Hematopoietic multipotent progenitor cell treated with erythropoietin and hydrocortisone succinate and interleukin-3 and kit ligand, for 8 days (in vitro differentiated cells): ENCODE measurements at regions not wholly inside any gene's neighbourhood (a gene's known extent, or its start where the extent isn't known, plus 50 kb on each side); places are given as distances from the start of the nearest gene placed in this dataset.
"Not testable (repeated sequence)": the region's sequence is repeated elsewhere in the genome, so short reads cannot be mapped to it uniquely, and the experiment has no call there.

Experiments used
- DNase-seq: peaks from one replicate; pipeline ENCODE4 v3.0.0-alpha.2; 2015

- no peak for DNase-seq
Measured at GRCh38 chr5:100188778-100189177, 346.4 kb upstream of the FAM174A start.

DNA sequence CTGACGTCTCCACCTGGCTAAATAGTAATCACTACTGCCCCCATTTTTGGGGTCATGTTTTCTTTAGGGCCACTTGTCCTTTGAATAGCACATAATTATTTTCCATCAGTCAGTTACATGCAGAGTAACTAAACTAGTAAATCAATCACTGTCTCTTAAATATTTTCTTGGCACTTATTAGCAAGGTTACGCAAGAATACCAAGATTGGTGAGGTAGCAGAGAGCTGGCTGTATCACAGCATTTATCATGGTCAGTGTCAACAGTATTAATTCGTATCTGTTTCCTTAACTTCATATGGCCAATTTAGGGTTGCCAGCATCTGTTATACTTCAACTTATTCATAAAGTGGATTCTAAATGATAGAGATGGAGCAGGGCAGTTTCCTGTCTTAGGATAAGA is 346.8 kb upstream of the FAM174A start:
- no peak for DNase-seq

DNA sequence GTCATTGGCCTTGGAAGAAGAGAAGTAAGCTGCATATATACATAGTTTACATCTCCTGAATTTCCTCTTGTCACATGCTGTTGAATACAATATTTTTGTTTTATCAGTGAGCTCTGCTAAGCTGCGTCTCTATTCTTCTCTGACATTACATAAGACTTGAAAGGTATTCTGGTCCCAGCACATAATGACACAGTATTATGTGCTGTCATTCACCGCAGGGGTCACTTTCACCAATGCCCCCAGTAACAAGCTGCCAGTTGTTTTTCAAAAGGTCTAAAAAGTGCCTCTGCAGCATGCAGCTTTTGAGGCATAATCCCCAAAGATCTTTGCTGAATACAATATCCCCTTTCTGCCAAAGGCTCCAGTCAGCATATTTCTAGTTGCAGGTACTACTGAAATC is 349.0 kb upstream of the FAM174A start:
- no peak for DNase-seq

DNA sequence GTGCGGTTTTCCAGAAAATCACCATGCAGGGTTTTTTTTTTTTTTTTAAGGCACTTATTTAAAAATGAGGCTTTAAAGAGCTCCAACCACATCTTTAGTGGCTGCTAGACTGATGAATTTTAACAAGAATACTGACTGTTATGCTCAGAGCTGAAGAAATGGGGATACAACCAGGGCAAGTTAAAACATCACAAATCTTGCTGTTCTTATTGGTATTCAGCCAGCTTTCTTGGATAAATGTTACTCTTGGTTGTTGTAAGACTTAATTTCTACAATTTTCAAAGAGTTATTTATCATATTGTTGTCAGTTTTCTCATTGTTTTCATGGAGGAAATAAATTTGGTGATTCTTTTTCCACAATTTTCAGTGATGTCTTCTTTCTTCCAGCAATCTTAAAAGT is 352.8 kb upstream of the FAM174A start:
- no peak for DNase-seq

DNA sequence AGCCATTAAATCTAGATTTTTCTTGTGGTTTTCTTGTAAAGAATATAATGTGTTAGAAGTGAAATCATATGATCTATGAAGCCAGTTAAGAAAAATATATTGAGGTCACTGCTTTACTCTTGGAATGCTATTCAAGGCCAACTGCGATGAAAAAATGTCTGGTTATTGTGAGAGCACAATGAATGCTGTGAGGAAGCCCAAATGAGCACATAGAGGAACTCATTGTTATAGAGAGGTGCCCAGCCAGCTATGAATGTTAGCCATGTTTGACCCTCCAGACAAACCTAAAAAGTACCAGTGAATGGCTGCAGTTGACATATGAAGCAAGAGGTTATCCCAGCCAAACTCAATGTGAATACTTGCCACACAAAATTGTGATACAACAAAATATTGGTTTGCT is 359.8 kb upstream of the FAM174A start:
- DNase-seq = no peak

GRCh38 chr5:100165309-100165708 is 369.9 kb upstream of the FAM174A start:
- DNase-seq = no peak

GRCh38 chr5:100161868-100162267 is 373.3 kb upstream of the FAM174A start:
- DNase-seq = no peak

DNA sequence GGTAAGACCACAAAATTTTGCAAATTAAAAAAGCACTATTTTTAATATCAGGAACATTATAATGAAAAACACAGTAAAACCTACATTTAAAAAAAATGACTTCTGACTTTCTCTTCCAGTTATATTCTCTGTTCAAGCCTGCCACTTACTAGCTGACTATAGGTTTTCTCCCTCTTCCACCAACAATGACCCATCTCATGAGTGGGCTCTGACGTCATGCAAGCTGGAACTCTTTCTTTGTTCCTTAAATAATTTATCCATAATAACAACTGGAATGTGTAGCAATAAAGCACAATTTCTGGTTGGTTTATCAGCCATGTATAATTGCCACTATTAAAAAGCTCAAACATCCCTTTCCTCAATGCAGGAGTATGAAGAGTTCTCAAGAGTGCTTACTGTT is 378.1 kb upstream of the FAM174A start:
- DNase-seq = no peak

- no peak for DNase-seq
Measured at GRCh38 chr5:100148239-100148638, 386.9 kb upstream of the FAM174A start.

- DNase-seq = no peak
Measured at GRCh38 chr5:100142607-100143006, 392.6 kb upstream of the FAM174A start.

DNA sequence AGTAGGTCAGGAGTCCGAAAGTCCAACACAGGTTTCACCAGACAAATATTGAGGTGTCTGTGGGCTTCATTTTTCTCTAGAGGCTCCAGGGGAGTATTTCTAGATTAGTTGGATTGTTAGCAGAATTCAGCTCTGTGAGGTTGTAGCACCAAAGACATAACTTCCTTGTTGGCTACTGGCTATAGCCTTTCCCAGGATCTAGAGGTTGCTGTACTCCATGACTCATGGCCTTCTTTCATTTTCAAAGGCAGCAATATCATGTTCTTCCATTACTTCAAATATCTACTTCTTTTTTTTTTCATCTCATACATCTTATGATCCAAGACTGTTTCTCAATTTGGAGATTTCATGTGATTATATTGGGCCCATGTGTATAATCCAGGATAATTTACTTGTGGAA is 404.0 kb upstream of the FAM174A start:
- no peak for DNase-seq

DNA sequence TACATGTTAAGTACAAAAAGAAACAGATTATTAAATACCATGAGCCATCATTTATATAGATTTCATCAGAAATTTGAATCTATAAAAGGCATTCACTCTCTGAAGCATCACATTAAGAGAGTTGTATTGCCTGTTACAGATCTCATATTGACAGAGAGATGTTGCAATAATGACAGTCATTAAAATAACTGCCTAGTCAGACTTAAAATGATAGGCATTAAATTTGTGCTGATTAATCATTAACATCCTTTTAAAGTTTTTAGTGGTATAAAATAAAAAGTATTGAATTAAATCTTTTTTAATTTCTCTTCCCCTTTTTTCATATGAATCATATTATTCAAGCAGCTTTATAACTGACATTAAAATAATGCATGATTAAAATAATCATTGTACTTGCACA is 404.9 kb upstream of the FAM174A start:
- no peak for DNase-seq

- DNase-seq = no peak
Measured at GRCh38 chr5:100119903-100120302, 415.3 kb upstream of the FAM174A start.

DNA sequence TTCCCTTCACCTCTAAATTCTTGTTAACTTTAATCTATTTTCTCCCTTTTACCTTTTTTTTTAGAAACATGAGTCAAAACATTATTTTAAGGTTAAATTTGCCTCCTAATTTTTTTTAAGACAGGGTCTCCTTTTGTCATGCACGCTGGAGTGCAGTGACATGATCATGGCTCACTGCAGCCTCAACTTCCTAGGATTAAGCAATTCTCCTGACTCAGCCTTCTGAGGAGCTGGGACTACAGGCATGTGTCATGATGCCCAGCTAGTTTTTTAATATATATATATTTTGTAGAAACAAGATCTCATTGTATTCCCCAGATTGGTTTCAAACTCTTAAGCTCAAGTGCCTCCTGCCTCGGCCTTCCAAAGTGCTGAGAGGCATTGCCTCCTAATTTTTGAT is 424.7 kb upstream of the FAM174A start:
- DNase-seq = no peak

DNA sequence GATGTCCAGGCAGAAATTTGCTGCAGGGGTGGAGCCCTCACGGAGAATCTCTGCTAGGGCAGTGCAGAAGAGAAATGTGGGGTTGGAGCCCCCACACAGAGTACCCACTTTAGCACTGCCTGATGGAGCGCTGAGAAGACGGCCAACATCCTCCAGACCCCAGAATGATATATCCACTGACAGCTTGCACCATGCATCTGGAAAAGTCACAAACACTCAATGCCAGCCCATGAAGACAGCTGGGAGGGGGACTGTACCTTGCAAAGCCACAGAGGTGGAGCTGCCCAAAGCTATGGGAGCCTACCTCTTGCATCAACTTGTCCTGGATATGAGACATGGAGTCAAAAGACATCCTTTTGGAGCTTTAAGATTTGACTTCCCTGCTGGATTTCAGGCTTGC is 426.3 kb upstream of the FAM174A start:
- DNase-seq = no peak

DNA sequence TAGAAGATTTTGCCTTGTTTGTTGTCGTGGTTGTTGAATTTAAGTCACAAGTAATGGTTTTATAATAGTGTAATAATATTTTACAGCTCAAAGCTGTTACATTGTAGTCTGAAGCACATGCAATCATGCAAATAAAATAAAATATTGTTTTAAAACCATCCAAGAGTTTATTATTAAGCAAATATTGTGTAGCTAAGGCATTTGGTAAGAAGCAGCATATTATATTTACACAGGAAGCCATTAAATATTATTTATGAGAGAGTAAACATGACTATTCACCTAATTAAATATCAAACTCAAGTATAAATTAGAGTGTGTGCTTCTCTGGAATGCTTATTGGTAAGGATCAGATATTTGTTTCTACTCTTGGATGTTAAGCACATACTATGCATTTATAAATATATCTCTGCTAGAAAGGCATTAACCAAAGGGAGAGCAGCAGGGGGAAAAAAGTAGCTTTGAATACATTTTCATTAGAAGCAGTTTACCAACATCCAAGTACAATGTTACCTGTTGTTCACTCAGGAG is 431.5 kb upstream of the FAM174A start:
- not testable (repeated sequence) for DNase-seq

GRCh38 chr5:100101466-100101865 is 433.7 kb upstream of the FAM174A start:
- DNase-seq = not testable (repeated sequence)

- not testable (repeated sequence) for DNase-seq
Measured at GRCh38 chr5:100096328-100096727, 438.8 kb upstream of the FAM174A start.

DNA sequence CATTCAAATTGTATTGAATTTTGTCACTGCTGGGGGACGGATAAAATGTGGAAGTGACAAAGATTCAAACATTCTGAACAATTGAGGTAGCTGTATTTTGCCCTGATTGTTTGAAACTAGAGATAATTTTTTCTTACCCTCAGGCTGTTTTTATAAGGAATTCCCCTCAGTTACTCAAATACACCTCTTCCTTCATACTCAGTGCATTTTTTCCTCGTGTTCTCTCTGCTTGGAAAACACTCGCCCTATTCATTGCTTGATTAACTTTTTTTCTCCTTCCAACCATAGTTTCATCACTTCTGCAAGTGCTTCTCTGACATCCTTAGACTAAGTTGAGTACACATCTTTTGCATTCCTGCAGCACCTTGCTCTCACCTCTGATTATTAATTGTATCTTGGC is 454.5 kb upstream of the FAM174A start:
- not testable (repeated sequence) for DNase-seq

GRCh38 chr5:100079163-100079562 is 456.0 kb upstream of the FAM174A start:
- not testable (repeated sequence) for DNase-seq

GRCh38 chr5:100066020-100066419 is 469.2 kb upstream of the FAM174A start:
- DNase-seq = not testable (repeated sequence)

DNA sequence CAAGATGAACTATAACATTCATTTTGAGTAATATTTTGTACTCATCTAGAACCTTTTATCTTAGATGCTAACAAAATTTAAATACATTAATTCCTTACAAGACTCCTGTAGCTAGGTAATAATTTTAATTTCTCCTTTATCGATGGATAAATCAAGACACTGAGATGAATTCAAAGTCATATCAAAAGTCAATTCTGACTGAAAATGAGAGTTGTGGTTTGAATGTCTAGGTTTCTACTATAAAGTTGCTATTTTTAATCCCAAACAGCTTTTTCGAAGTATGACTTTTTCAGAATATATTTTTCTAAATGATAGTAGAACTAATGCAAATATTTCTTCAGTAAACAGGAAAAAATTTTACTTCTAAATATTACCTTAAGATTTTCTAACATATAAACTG is 491.7 kb upstream of the FAM174A start:
- no peak for DNase-seq

GRCh38 chr5:100026606-100027005 is 508.6 kb upstream of the FAM174A start:
- no peak for DNase-seq

- no peak for DNase-seq
Measured at GRCh38 chr5:100023536-100023935, 511.6 kb upstream of the FAM174A start.

DNA sequence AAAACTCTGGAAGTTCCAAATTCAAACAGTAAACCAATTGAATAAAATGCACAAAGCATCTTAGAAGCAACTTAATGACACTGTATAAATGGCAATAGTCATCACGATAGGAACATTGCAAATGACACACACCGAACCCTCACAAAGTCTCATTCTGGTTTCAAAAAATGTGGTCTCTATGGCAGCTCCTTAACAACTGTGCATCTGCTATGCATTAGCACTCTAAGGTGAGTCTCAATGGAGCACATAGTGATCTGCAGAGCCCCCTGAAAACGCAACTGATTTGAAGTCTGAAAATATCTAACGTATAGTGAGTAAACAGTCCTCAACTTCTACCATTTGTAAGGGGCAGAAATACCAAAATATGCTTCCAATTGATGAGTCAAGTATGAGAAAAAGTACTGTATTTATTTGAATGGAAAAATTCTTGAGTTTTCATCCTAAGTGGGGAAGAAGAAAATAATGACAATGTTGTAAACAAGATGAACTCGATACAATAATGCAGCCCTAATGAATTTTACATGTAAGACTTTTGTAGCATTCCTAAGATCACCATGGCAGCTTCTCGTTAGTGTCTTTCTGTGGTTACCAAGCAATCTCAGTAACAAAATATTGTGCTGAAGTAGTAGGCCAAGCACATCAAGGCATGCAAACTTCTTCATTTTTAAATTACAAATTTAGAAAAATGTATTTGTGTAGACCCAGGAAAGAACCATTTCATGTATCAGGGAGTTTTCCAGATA is 517.5 kb upstream of the FAM174A start:
- DNase-seq = no peak
